ENCODE measurements at regions not wholly inside any gene's neighbourhood (a gene's known extent, or its start where the extent isn't known, plus 50 kb on each side); places are given as distances from the start of the nearest gene placed in this dataset.

GRCh38 chr1:229205854-229206253 is 65.1 kb upstream of the RAB4A start:
- TF ChIP-seq CTCF (conservative IDR thresholded peaks at IDR 0.05): no peak
- no peak for TF ChIP-seq EZH2 (IDR thresholded peaks at IDR 0.05; ENCODE audit: low read depth)

All from PC-9 (cell line).